ENCODE measurements at regions not wholly inside any gene's neighbourhood (a gene's known extent, or its start where the extent isn't known, plus 50 kb on each side); places are given as distances from the start of the nearest gene placed in this dataset.
"Not testable (repeated sequence)": the region's sequence is repeated elsewhere in the genome, so short reads cannot be mapped to it uniquely, and the experiment has no call there.

- no peak for DNase-seq
Observed at GRCh38 chr10:78420946-78421735, 387.5 kb downstream of the RPS24 start.

GRCh38 chr10:78424050-78424449 lies 390.4 kb downstream of the RPS24 start:
- DNase-seq: not testable (repeated sequence)

GRCh38 chr10:78424723-78425122 lies 391.1 kb downstream of the RPS24 start:
- DNase-seq: no peak

GRCh38 chr10:78426181-78426580 lies 392.5 kb downstream of the RPS24 start:
- no peak for DNase-seq

GRCh38 chr10:78427497-78428031 lies 393.9 kb downstream of the RPS24 start:
- DNase-seq: no peak

- DNase-seq: no peak
Observed at GRCh38 chr10:78428579-78428978, 394.9 kb downstream of the RPS24 start.

- no peak for DNase-seq
Observed at GRCh38 chr10:78429984-78430383, 396.3 kb downstream of the RPS24 start.

GRCh38 chr10:78432583-78432982 lies 398.9 kb downstream of the RPS24 start:
- no peak for DNase-seq

- DNase-seq: no peak
Observed at GRCh38 chr10:78433076-78433595, 399.5 kb downstream of the RPS24 start.

GRCh38 chr10:78433766-78434535 lies 400.3 kb downstream of the RPS24 start:
- DNase-seq: no peak

- DNase-seq: no peak
Observed at GRCh38 chr10:78434886-78435285, 401.2 kb downstream of the RPS24 start.

- no peak for DNase-seq
Observed at GRCh38 chr10:78435484-78436221, 402.0 kb downstream of the RPS24 start.

GRCh38 chr10:78436222-78436573 lies 402.5 kb downstream of the RPS24 start:
- no peak for DNase-seq

GRCh38 chr10:78436706-78437406 lies 403.2 kb downstream of the RPS24 start:
- no peak for DNase-seq

- DNase-seq: no peak
Observed at GRCh38 chr10:78437407-78437768, 403.7 kb downstream of the RPS24 start.

- DNase-seq: no peak
Observed at GRCh38 chr10:78437998-78438906, 404.6 kb downstream of the RPS24 start.

- DNase-seq: no peak
Observed at GRCh38 chr10:78438907-78439809, 405.5 kb downstream of the RPS24 start.

GRCh38 chr10:78441010-78441409 lies 407.3 kb downstream of the RPS24 start:
- DNase-seq: no peak

- DNase-seq: no peak
Observed at GRCh38 chr10:78441694-78442093, 408.0 kb downstream of the RPS24 start.

- DNase-seq: no peak
Observed at GRCh38 chr10:78442836-78443550, 409.3 kb downstream of the RPS24 start.
